ENCODE measurements at regions not wholly inside any gene's neighbourhood (a gene's known extent, or its start where the extent isn't known, plus 50 kb on each side); places are given as distances from the start of the nearest gene placed in this dataset.
"Not testable (repeated sequence)": the region's sequence is repeated elsewhere in the genome, so short reads cannot be mapped to it uniquely, and the experiment has no call there.

- no peak overlapping the region for H3K4me3 ChIP-seq (ENCODE audit: low read depth, low read length)
- TF ChIP-seq, protein P1, sequence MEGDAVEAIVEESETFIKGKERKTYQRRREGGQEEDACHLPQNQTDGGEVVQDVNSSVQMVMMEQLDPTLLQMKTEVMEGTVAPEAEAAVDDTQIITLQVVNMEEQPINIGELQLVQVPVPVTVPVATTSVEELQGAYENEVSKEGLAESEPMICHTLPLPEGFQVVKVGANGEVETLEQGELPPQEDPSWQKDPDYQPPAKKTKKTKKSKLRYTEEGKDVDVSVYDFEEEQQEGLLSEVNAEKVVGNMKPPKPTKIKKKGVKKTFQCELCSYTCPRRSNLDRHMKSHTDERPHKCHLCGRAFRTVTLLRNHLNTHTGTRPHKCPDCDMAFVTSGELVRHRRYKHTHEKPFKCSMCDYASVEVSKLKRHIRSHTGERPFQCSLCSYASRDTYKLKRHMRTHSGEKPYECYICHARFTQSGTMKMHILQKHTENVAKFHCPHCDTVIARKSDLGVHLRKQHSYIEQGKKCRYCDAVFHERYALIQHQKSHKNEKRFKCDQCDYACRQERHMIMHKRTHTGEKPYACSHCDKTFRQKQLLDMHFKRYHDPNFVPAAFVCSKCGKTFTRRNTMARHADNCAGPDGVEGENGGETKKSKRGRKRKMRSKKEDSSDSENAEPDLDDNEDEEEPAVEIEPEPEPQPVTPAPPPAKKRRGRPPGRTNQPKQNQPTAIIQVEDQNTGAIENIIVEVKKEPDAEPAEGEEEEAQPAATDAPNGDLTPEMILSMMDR (IDR thresholded peaks at IDR 0.05; ENCODE audit: insufficient read depth, low read depth, low read length, missing control alignments) = no peak
- no peak for DNase-seq (ENCODE audit: low read depth)
Observed at GRCh38 chrX:111041018-111041462, 55.0 kb upstream of the PAK3 start.

DNA sequence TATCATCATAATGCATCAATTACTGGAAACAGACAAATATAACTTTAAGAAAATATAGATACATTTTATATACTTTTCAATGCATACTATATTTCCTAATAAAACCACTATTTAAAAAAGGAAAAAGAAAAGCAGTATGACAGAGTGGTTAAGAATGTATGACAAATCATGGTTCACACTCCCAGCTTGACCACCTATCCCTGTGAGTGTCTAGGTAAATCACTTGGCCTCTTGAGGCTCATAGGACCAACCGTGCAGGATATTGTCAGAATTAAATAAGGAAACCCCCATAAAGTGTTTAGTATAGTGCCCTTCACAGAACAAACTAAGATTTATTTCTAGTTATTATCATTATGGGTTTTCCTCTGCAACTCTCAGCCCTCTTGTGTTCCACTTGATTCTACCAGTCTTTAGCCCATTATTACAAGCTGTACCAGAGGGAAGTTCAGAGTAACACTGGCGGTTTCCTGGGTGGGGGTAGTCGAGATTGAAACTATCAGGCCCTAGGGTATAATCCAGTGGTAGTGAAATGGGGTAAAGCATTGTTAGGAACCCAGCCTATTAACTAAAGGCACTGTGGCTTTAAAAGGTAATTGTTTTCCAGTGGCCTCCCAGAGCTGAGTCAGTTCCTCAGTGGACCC is 55.5 kb upstream of the PAK3 start:
- TF ChIP-seq, protein P1 (IDR thresholded peaks at IDR 0.05; ENCODE audit: insufficient read depth, low read depth, low read length, missing control alignments) = no peak
- DNase-seq (ENCODE audit: low read depth) = no peak
- H3K4me3 ChIP-seq (ENCODE audit: low read depth, low read length) = no peak overlapping the region

GRCh38 chrX:111039606-111040005 is 56.4 kb upstream of the PAK3 start:
- H3K4me3 ChIP-seq (ENCODE audit: low read depth, low read length) = no peak overlapping the region
- TF ChIP-seq, protein P1 (IDR thresholded peaks at IDR 0.05; ENCODE audit: insufficient read depth, low read depth, low read length, missing control alignments) = no peak
- no peak for DNase-seq (ENCODE audit: low read depth)

- TF ChIP-seq, protein P1 (IDR thresholded peaks at IDR 0.05; ENCODE audit: insufficient read depth, low read depth, low read length, missing control alignments) = no peak
- no peak for DNase-seq (ENCODE audit: low read depth)
- H3K4me3 ChIP-seq (ENCODE audit: low read depth, low read length) = no peak overlapping the region
Observed at GRCh38 chrX:111035991-111036390, 60.0 kb upstream of the PAK3 start.

GRCh38 chrX:111035256-111035655 is 60.7 kb upstream of the PAK3 start:
- DNase-seq (ENCODE audit: low read depth) = no peak
- TF ChIP-seq, protein P1 (IDR thresholded peaks at IDR 0.05; ENCODE audit: insufficient read depth, low read depth, low read length, missing control alignments) = no peak
- no peak overlapping the region for H3K4me3 ChIP-seq (ENCODE audit: low read depth, low read length)

DNA sequence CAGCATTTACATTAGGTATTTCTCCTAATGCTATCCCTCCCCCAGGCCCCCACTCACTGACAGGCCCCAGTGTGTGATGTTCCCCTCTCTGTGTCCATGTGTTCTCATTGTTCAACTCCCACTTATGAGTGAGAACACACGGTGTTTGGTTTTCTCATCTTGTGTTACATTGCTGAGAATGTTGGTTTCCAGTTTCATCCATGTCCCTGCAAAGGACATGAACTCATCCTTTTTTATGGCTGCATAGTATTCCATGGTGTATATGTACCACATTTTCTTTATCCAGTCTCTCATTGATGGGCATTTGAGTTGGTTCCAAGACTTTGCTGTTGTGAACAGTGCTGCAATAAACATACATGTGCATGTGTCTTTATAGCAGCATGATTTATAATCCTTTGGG is 73.0 kb upstream of the PAK3 start:
- not testable (repeated sequence) for DNase-seq (ENCODE audit: low read depth); H3K4me3 ChIP-seq (ENCODE audit: low read depth, low read length)

DNA sequence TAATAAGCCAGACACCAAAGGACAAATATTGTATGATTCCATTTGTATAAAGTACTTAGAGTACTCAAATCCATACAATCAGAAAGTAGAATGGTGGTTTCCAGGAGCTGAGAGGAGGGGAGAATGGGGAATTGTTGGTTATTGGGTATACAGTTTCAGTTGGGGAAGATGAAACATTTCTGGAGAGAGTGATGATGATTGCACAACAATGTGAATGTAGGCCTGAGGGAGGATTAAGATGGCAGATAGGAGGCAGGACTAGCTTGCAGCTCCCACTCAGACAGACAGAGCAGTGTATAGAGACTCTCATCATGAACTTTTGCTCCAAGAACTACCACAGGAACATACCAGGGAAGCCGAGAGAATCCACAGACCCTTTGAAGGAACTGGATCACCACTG is 75.7 kb upstream of the PAK3 start:
- H3K4me3 ChIP-seq (ENCODE audit: low read depth, low read length) = no peak overlapping the region
- no peak for DNase-seq (ENCODE audit: low read depth)
- TF ChIP-seq, protein P1 (IDR thresholded peaks at IDR 0.05; ENCODE audit: insufficient read depth, low read depth, low read length, missing control alignments) = no peak
